H1 (cell line): ENCODE measurements at regions not wholly inside any gene's neighbourhood (a gene's known extent, or its start where the extent isn't known, plus 50 kb on each side); places are given as distances from the start of the nearest gene placed in this dataset.

Experiments used
- CTCF ChIA-PET: fragments of 300-600 bp; sonication (Branson Sonifier 250); formaldehyde crosslinking; loops from one replicate; lab custom pipeline; 2021; ENCODE audit not compliant: partially characterized antibody; lab: Charles Lee
- POLR2A ChIA-PET: fragments of 300-600 bp; sonication (Branson Sonifier 250); formaldehyde crosslinking; loops from one replicate; lab custom pipeline; 2021; ENCODE audit warnings: inconsistent platforms; ENCODE audit not compliant: partially characterized antibody; lab: Charles Lee
- DNase-seq, 2 experiments: peaks; one replicate each; pipeline versions ENCODE4 v3.0.0 to v3.0.0-alpha.2; 2010 to 2022; ENCODE audit warnings: low spot score in 2 of 2, low read depth in 1 of 2, mixed read lengths in 1 of 2
- FAIRE-seq: peaks from 2 replicates; lab custom pipeline; 2011; peaks lifted over from hg19 to GRCh38; lab: Jason Lieb, UNC
- H2AFZ ChIP-seq: 2 replicates; pipeline ENCODE4 v1.8.1; 2012; ENCODE audit warnings: low read length, inconsistent platforms
- H2AK5ac ChIP-seq: 2 replicates; pipeline ENCODE4 v1.6.1; 2013; ENCODE audit warnings: low read depth, low read length
- H2BK120ac ChIP-seq: replicated peaks from 2 replicates; pipeline ENCODE3; 2013; ENCODE audit warnings: low read depth, low read length, inconsistent platforms
- H2BK12ac ChIP-seq: 2 replicates; pipeline ENCODE4 v1.6.1; 2013; ENCODE audit warnings: low read depth, low read length
- H2BK15ac ChIP-seq: 2 replicates; pipeline ENCODE4 v1.6.1; 2013; ENCODE audit warnings: low read length
- H2BK20ac ChIP-seq: 2 replicates; pipeline ENCODE4 v1.6.1; 2013; ENCODE audit warnings: low read length
- H2BK5ac ChIP-seq: 2 replicates; pipeline ENCODE4 v1.6.1; 2013; ENCODE audit warnings: low read depth, low read length
- H3K14ac ChIP-seq: 2 replicates; pipeline ENCODE4 v1.6.1; 2013; ENCODE audit warnings: inconsistent platforms; ENCODE audit not compliant: insufficient read length
- H3K18ac ChIP-seq: 2 replicates; pipeline ENCODE4 v1.6.1; 2013; ENCODE audit warnings: low read length; ENCODE audit errors: extremely low read depth
- H3K23ac ChIP-seq: 2 replicates; pipeline ENCODE4 v1.6.1; 2013; ENCODE audit warnings: inconsistent platforms; ENCODE audit not compliant: insufficient read length
- H3K23me2 ChIP-seq: 2 replicates; pipeline ENCODE4 v1.6.1; 2013; ENCODE audit warnings: low read depth, low read length
- H3K27ac ChIP-seq: 2 replicates; pipeline ENCODE4 v1.6.1; 2011; ENCODE audit warnings: low read depth, low read length, inconsistent platforms
- H3K27me3 ChIP-seq, 4 experiments: replicated peaks in 1 of 4; 1 replicate in 1 of 4; 2 replicates in 3 of 4; pipeline versions ENCODE4 v1.6.1 to v1.8.1; 2011 to 2013; ENCODE audit warnings: low read length in 3 of 4, mild to moderate bottlenecking in 3 of 4, inconsistent platforms in 2 of 4, mixed read lengths in 2 of 4, moderate library complexity in 1 of 4; ENCODE audit not compliant: control insufficient read depth in 3 of 4, insufficient read depth in 3 of 4; ENCODE audit errors: extremely low read depth in 1 of 4
- H3K36me3 ChIP-seq, 4 experiments: 2 replicates each; pipeline versions ENCODE4 v1.6.1 to v1.8.1; 2011 to 2013; ENCODE audit warnings: mild to moderate bottlenecking in 4 of 4, low read length in 3 of 4, moderate library complexity in 2 of 4, control low read depth in 1 of 4, inconsistent platforms in 1 of 4; ENCODE audit not compliant: insufficient read depth in 4 of 4, control insufficient read depth in 2 of 4
- H3K4ac ChIP-seq: replicated peaks from 2 replicates; pipeline ENCODE3; 2013; ENCODE audit warnings: low read length, low read depth, mixed read lengths, inconsistent platforms; ENCODE audit not compliant: insufficient read length
- H3K4me1 ChIP-seq, 4 experiments: replicated peaks in 1 of 4; 1 replicate in 1 of 4; 2 replicates in 3 of 4; pipeline versions ENCODE4 v1.6.1 to v1.8.1; 2011 to 2013; ENCODE audit warnings: low read length in 3 of 4, inconsistent platforms in 2 of 4, mixed read lengths in 1 of 4; ENCODE audit not compliant: insufficient read depth in 4 of 4, control insufficient read depth in 3 of 4
- H3K4me2 ChIP-seq, 2 experiments: 2 replicates each; pipeline versions ENCODE4 v1.6.1 to v1.8.1; 2011 to 2013; ENCODE audit warnings: low read depth in 2 of 2, low read length in 2 of 2, control low read depth in 1 of 2, inconsistent platforms in 1 of 2, mild to moderate bottlenecking in 1 of 2; ENCODE audit not compliant: insufficient read depth in 1 of 2
- H3K4me3 ChIP-seq, 4 experiments: fragments of 200-600, 300-600 bp in 1 of 4; sonication (generic), shearing (Covaris generic), sonication (Bioruptor Twin) in 1 of 4; 2 replicates each; pipeline versions ENCODE4 v1.5.1 to v1.8.1; 2011 to 2016; ENCODE audit warnings: low read length in 4 of 4, low read depth in 3 of 4, control low read depth in 2 of 4, inconsistent platforms in 2 of 4, mild to moderate bottlenecking in 2 of 4, mixed read lengths in 1 of 4, moderate library complexity in 1 of 4; ENCODE audit not compliant: insufficient read depth in 2 of 4; ENCODE audit errors: extremely low read depth in 1 of 4
- H3K56ac ChIP-seq: replicated peaks from 2 replicates; pipeline ENCODE3; 2013; ENCODE audit warnings: low read depth, mild to moderate bottlenecking, mixed read lengths, low read length, inconsistent platforms; ENCODE audit not compliant: insufficient read length
- H3K79me1 ChIP-seq: 2 replicates; pipeline ENCODE4 v1.6.1; 2013; ENCODE audit warnings: low read depth, low read length, control low read depth
- H3K79me2 ChIP-seq, 2 experiments: 2 replicates each; pipeline versions ENCODE4 v1.6.1 to v1.8.1; 2012 to 2013; ENCODE audit warnings: low read length in 2 of 2, mild to moderate bottlenecking in 2 of 2, inconsistent platforms in 1 of 2; ENCODE audit not compliant: insufficient read depth in 2 of 2, control insufficient read depth in 1 of 2
- H3K9ac ChIP-seq, 4 experiments: replicated peaks in 1 of 4; 1 replicate in 1 of 4; 2 replicates in 3 of 4; pipeline versions ENCODE4 v1.6.1 to v1.8.1; 2011 to 2013; ENCODE audit warnings: low read depth in 3 of 4, low read length in 3 of 4, control low read depth in 2 of 4, mild to moderate bottlenecking in 2 of 4, moderate library complexity in 2 of 4, inconsistent platforms in 1 of 4; ENCODE audit errors: extremely low read depth in 1 of 4
- H3K9me3 ChIP-seq, 2 experiments: 2 replicates each; pipeline versions ENCODE4 v1.6.1 to v1.8.1; 2012 to 2013; ENCODE audit warnings: mild to moderate bottlenecking in 2 of 2, moderate library complexity in 2 of 2, control low read depth in 1 of 2, inconsistent platforms in 1 of 2, low read depth in 1 of 2, low read length in 1 of 2, mixed read lengths in 1 of 2; ENCODE audit not compliant: insufficient read depth in 2 of 2
- H4K20me1 ChIP-seq, 2 experiments: replicated peaks in 1 of 2; 2 replicates each; pipeline versions ENCODE3 to v1.8.1; 2011 to 2013; ENCODE audit warnings: inconsistent platforms in 2 of 2, low read length in 2 of 2, mild to moderate bottlenecking in 1 of 2; ENCODE audit not compliant: insufficient read depth in 2 of 2, control insufficient read depth in 1 of 2
- H4K5ac ChIP-seq: 2 replicates; pipeline ENCODE4 v1.6.1; 2013; ENCODE audit warnings: low read length, low read depth, mixed read lengths, inconsistent platforms; ENCODE audit not compliant: insufficient read length
- H4K8ac ChIP-seq: 2 replicates; pipeline ENCODE4 v1.8.0; 2013; ENCODE audit warnings: mild to moderate bottlenecking, moderate library complexity, low read length, inconsistent platforms; ENCODE audit not compliant: insufficient read depth; ENCODE audit errors: extremely low read depth
- H4K91ac ChIP-seq: replicated peaks from 2 replicates; pipeline ENCODE3; 2013; ENCODE audit warnings: low read length, mixed read lengths, inconsistent platforms; ENCODE audit not compliant: insufficient read length
- ATF3 ChIP-seq: IDR thresholded peaks from 2 replicates; pipeline ENCODE4 v1.6.1; 2011; ENCODE audit warnings: low read depth, mild to moderate bottlenecking, low read length; ENCODE audit not compliant: insufficient read depth
- EP300 ChIP-seq, 2 experiments: IDR thresholded peaks; 1 replicate in 1 of 2; 2 replicates in 1 of 2; pipeline ENCODE4 v1.6.1; 2011 to 2012; ENCODE audit warnings: low read depth in 2 of 2, low read length in 2 of 2, mild to moderate bottlenecking in 2 of 2, borderline replicate concordance in 1 of 2, inconsistent platforms in 1 of 2, moderate library complexity in 1 of 2
- GTF2F1 ChIP-seq: IDR thresholded peaks from 2 replicates; pipeline ENCODE4 v1.6.1; 2012; ENCODE audit warnings: low read depth, low read length, improper control_type of control experiment, borderline replicate concordance
- KDM5A ChIP-seq: fragments of 200-600 bp; IDR thresholded peaks from 2 replicates; pipeline ENCODE4 v1.7.1; 2012; ENCODE audit warnings: mild to moderate bottlenecking, low read length, inconsistent platforms, mixed read lengths
- SP2 ChIP-seq: IDR thresholded peaks from 2 replicates; pipeline ENCODE4 v1.6.1; 2012; ENCODE audit warnings: mild to moderate bottlenecking, low read length, inconsistent platforms
- TCF12 ChIP-seq: IDR thresholded peaks from 2 replicates; pipeline ENCODE4 v1.6.1; 2011; ENCODE audit warnings: low read depth, mild to moderate bottlenecking, low read length
- WGBS, 2 experiments: shearing (Covaris generic) in 1 of 2; methylation state at CpG; one replicate each; pipeline versions ENCODE4 v1.1.6 to v1.1.7; 2013 to 2015; ENCODE audit warnings: low lambda C conversion rate in 2 of 2, mixed read lengths in 2 of 2, inconsistent platforms in 1 of 2, low coverage in 1 of 2, missing lambda C conversion rate in 1 of 2; ENCODE audit not compliant: insufficient replicate concordance in 2 of 2, insufficient coverage in 1 of 2, insufficient read length in 1 of 2; ENCODE audit errors: extremely low coverage in 1 of 2, missing lambda C conversion rate in 1 of 2; 5-methylcytosine and 5-hydroxymethylcytosine counted together

- Histone ChIP-seq H3K4me2 (no peak overlapping the region), H3K23ac (no peak overlapping the region), H3K9me3 (peaks cover 30 to 32% of the 10 kb centered on the region in 2 experiments), H4K5ac (no peak overlapping the region), H3K18ac (no peak overlapping the region), H3K9ac (no peak overlapping the region), H3K36me3 (peaks cover 0 to 16% (median 0%) of the 10 kb centered on the region in 4 experiments; a peak in 2 of 8 replicates), H3K56ac (no peak overlapping the region), H3K27ac (no peak overlapping the region), H3K14ac (no peak overlapping the region), H4K20me1 (no peaks in the 10 kb centered on the region), H2BK5ac (no peak overlapping the region), H4K8ac (no peak overlapping the region), H2AK5ac (no peak overlapping the region), H3K23me2 (no peaks in the 10 kb centered on the region), H2AFZ (no peak overlapping the region), H2BK20ac (no peak overlapping the region), H3K4ac (no peak overlapping the region), H2BK15ac (no peak overlapping the region)
- 79% methylated on average over 5 of the region's 5 CpGs; no CpG with 5 or more reads in 1 of the 2 experiments for WGBS, 2 experiments
- FAIRE-seq, result no peak
- DNase-seq, result no peak
- POLR2A ChIA-PET, result no interaction called here
- CTCF ChIA-PET, result no interaction called here
- no peak for TF ChIP-seq TCF12
- TF ChIP-seq ATF3, result no peak
- no peak for TF ChIP-seq KDM5A
- no peak for TF ChIP-seq EP300 (IDR thresholded peaks at IDR 0.05; ENCODE audit: borderline replicate concordance in 1 of 2, low read depth in 2 of 2, low read length in 2 of 2)
- TF ChIP-seq SP2, result no peak
- no peak for TF ChIP-seq GTF2F1
- TF ChIP-seq, all 59 proteins: peak for 0
- H2BK12ac ChIP-seq, result no peak overlapping the region
- no peaks in the 10 kb centered on the region for H3K79me1 ChIP-seq
- H3K4me1 ChIP-seq, result no peaks in the 10 kb centered on the region
- H3K4me3 ChIP-seq, result no peak overlapping the region
- no peak overlapping the region for H2BK120ac ChIP-seq
- no peaks in the 10 kb centered on the region for H3K79me2 ChIP-seq
- no peak overlapping the region for H4K91ac ChIP-seq
- H3K27me3 ChIP-seq, result no peaks in the 10 kb centered on the region
These were observed 205.4 kb downstream of the ARHGAP12 start for GRCh38 chr10:31723106-31723750.
